Sigmoid colon (tissue), 6 donors: ENCODE measurements at regions not wholly inside any gene's neighbourhood (a gene's known extent, or its start where the extent isn't known, plus 50 kb on each side); places are given as distances from the start of the nearest gene placed in this dataset.

Source experiments
- DNase-seq: peaks from one replicate; pipeline ENCODE4 v3.0.0-alpha.2; 2019
- H3K27ac ChIP-seq, 4 donors: fragments of 200-600 bp; sonication (generic); one replicate each; pipeline ENCODE4 v1.5.1; 2016 to 2019; ENCODE audit warnings: mild to moderate bottlenecking in 1 of 4
- H3K27me3 ChIP-seq, 3 donors: fragments of 200-600 bp; sonication (generic); one replicate each; pipeline ENCODE4 v1.5.1; 2019; ENCODE audit warnings: mild to moderate bottlenecking in 1 of 3
- H3K36me3 ChIP-seq, 4 donors: fragments of 200-600 bp; sonication (generic); one replicate each; pipeline ENCODE4 v1.5.1; 2016 to 2019
- H3K4me1 ChIP-seq, 4 donors: fragments of 200-600 bp; sonication (generic); one replicate each; pipeline ENCODE4 v1.5.1; 2017 to 2019
- H3K4me3 ChIP-seq, 4 donors: fragments of 200-600 bp; sonication (generic); one replicate each; pipeline ENCODE4 v1.5.1; 2017 to 2019; ENCODE audit warnings: mild to moderate bottlenecking in 2 of 4, moderate library complexity in 1 of 4
- H3K9me3 ChIP-seq, 4 donors: fragments of 200-600 bp in 3 of 4; sonication (generic) in 3 of 4; one replicate each; pipeline versions ENCODE4 v1.5.1 to v1.6.1; 2013 to 2019
- EP300 ChIP-seq, 4 donors: sonication (generic); formaldehyde crosslinking; IDR thresholded peaks; one replicate each; pipeline ENCODE4 v1.6.1; 2017; ENCODE audit warnings: antibody characterized with exemption in 4 of 4
- POLR2A ChIP-seq, 2 donors: fragments of 450-650 bp; IDR thresholded peaks; one replicate each; pipeline ENCODE4 v1.6.1; 2016; ENCODE audit warnings: antibody characterized with exemption in 2 of 2, mild to moderate bottlenecking in 2 of 2, moderate library complexity in 2 of 2
- POLR2AphosphoS5 ChIP-seq, 4 donors: sonication (generic); formaldehyde crosslinking; IDR thresholded peaks; one replicate each; pipeline ENCODE4 v1.6.1; 2017; ENCODE audit warnings: antibody characterized with exemption in 4 of 4
- WGBS, 2 donors: extraction: QIAGEN DNeasy Blood & Tissue Kit; methylation state at CpG; one replicate each; pipeline ENCODE4 v1.1.7; 2013; 5-methylcytosine and 5-hydroxymethylcytosine counted together
- intact Hi-C: fragments of 100-400 bp; cut with DNase I; formaldehyde crosslinking; loops from one replicate; pipeline ENCODE4 v1.15.1; 2023
- TF ChIP-seq, protein P1 (sequence below), 4 experiments: fragments of 450-650 bp in 3 of 4; fragments of 200-600 bp in 1 of 4; IDR thresholded peaks; one replicate each; pipeline ENCODE4 v1.5.1; 2016 to 2019; ENCODE audit warnings: antibody characterized with exemption in 4 of 4, mild to moderate bottlenecking in 3 of 4, moderate library complexity in 2 of 4
- donor health status: healthy with polysubstance abuse.
- donor health status: healthy.

- no peaks in the 10 kb centered on the region for H3K9me3 ChIP-seq
- TF ChIP-seq EP300 (IDR thresholded peaks at IDR 0.05), result no peak
- TF ChIP-seq POLR2A (IDR thresholded peaks at IDR 0.05), result no peak
- TF ChIP-seq, protein P1, sequence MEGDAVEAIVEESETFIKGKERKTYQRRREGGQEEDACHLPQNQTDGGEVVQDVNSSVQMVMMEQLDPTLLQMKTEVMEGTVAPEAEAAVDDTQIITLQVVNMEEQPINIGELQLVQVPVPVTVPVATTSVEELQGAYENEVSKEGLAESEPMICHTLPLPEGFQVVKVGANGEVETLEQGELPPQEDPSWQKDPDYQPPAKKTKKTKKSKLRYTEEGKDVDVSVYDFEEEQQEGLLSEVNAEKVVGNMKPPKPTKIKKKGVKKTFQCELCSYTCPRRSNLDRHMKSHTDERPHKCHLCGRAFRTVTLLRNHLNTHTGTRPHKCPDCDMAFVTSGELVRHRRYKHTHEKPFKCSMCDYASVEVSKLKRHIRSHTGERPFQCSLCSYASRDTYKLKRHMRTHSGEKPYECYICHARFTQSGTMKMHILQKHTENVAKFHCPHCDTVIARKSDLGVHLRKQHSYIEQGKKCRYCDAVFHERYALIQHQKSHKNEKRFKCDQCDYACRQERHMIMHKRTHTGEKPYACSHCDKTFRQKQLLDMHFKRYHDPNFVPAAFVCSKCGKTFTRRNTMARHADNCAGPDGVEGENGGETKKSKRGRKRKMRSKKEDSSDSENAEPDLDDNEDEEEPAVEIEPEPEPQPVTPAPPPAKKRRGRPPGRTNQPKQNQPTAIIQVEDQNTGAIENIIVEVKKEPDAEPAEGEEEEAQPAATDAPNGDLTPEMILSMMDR (IDR thresholded peaks at IDR 0.05), result no peak
- no peak for TF ChIP-seq POLR2AphosphoS5 (IDR thresholded peaks at IDR 0.05)
- H3K27me3 ChIP-seq, result peaks cover 0 to 5% (median 0%) of the 10 kb centered on the region in 3 donors
- H3K36me3 ChIP-seq, result no peaks in the 10 kb centered on the region
- H3K4me3 ChIP-seq, result peak overlapping the region; percentile 28 to 49 (median 42)
- DNase-seq, result no peak
- intact Hi-C loops, result no loop called here
- WGBS, 2 donors, result 0 to 1% methylated on average over 28 of the region's 28 CpGs
- H3K27ac ChIP-seq, result no peak overlapping the region
- H3K4me1 ChIP-seq, result peaks cover 0 to 17% (median 15%) of the 10 kb centered on the region in 4 donors
These were observed 186.5 kb upstream of the FANCL start for GRCh38 chr2:58427572-58428095.

- no peaks in the 10 kb centered on the region for H3K36me3 ChIP-seq
- H3K27ac ChIP-seq, result no peak overlapping the region
- DNase-seq, result no peak
- intact Hi-C loops, result no loop called here
- no peak overlapping the region for H3K4me3 ChIP-seq
- TF ChIP-seq EP300 (IDR thresholded peaks at IDR 0.05), result no peak
- no peak for TF ChIP-seq POLR2AphosphoS5 (IDR thresholded peaks at IDR 0.05)
- no peak for TF ChIP-seq POLR2A (IDR thresholded peaks at IDR 0.05)
- TF ChIP-seq, protein P1 (IDR thresholded peaks at IDR 0.05), result no peak
- WGBS, 2 donors, result 92 to 96% methylated on average over 1 of the region's 1 CpG
- H3K4me1 ChIP-seq, result peaks cover 0 to 17% (median 15%) of the 10 kb centered on the region in 4 donors
- peaks cover 0 to 5% (median 0%) of the 10 kb centered on the region in 3 donors for H3K27me3 ChIP-seq
- H3K9me3 ChIP-seq, result no peaks in the 10 kb centered on the region
These were observed 184.2 kb upstream of the FANCL start for GRCh38 chr2:58425368-58425767.

DNA sequence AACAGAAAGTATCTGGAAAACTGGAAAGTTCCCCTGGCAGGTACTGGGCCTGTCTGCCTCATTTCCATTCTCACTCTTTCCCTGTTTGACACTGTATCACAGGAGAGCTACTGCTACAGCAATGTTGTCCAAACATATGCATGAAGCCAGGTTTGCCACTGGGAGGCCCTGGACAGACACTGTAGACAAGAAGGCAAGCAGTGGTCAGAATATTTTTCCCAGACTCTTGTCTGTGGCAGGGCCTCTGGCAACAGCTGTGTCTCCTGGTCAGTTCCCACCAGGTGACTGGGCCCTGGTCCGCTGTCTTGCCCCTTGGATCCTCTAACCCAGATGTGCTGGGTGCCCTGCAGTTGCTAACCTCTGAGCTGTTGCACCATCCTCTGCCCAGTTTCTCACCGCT, 178.9 kb upstream of the FANCL start:
- Histone ChIP-seq H3K36me3 (no peaks in the 10 kb centered on the region), H3K4me3 (no peak overlapping the region), H3K4me1 (no peaks in the 10 kb centered on the region), H3K27ac (no peak overlapping the region), H3K9me3 (no peaks in the 10 kb centered on the region), H3K27me3 (no peaks in the 10 kb centered on the region)
- intact Hi-C loops, result no loop called here
- WGBS, 2 donors, result 94 to 98% methylated on average over 2 of the region's 2 CpGs
- TF ChIP-seq, protein P1 (IDR thresholded peaks at IDR 0.05), result no peak
- TF ChIP-seq EP300 (IDR thresholded peaks at IDR 0.05) (no peak), POLR2AphosphoS5 (IDR thresholded peaks at IDR 0.05) (no peak), POLR2A (IDR thresholded peaks at IDR 0.05) (no peak)
- no peak for DNase-seq

DNA sequence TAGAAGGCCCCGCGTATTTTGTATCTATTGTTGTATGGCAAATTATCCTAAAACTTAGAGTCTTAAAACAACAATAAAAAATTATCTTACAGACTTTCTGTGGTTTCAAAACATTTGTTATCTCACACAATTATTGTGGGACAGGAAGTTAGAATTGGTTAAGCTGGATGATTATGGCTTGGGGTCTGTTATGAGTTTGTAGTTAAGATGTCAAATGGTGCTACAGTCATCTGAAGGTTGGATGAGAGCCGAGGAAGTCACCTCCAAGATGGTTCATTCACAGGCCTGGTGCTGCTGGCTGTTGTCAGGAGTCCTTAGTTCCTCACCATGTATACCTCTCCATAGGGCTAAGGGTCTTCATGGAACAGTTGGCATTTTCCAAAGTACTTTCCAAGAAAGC, 175.6 kb upstream of the FANCL start:
- H3K27me3 ChIP-seq, result no peaks in the 10 kb centered on the region
- H3K36me3 ChIP-seq, result no peaks in the 10 kb centered on the region
- DNase-seq, result no peak
- no peak for TF ChIP-seq POLR2A (IDR thresholded peaks at IDR 0.05)
- TF ChIP-seq, protein P1 (IDR thresholded peaks at IDR 0.05), result no peak
- TF ChIP-seq POLR2AphosphoS5 (IDR thresholded peaks at IDR 0.05), result no peak
- TF ChIP-seq EP300 (IDR thresholded peaks at IDR 0.05), result no peak
- no peaks in the 10 kb centered on the region for H3K4me1 ChIP-seq
- intact Hi-C loops, result no loop called here
- H3K4me3 ChIP-seq, result no peak overlapping the region
- H3K27ac ChIP-seq, result no peak overlapping the region
- WGBS, 2 donors, result 91 to 93% methylated on average over 3 of the region's 3 CpGs
- no peaks in the 10 kb centered on the region for H3K9me3 ChIP-seq

GRCh38 chr2:58414506-58414905, 173.4 kb upstream of the FANCL start:
- H3K9me3 ChIP-seq, result no peaks in the 10 kb centered on the region
- no peaks in the 10 kb centered on the region for H3K36me3 ChIP-seq
- DNase-seq, result no peak
- TF ChIP-seq, protein P1 (IDR thresholded peaks at IDR 0.05), result no peak
- TF ChIP-seq POLR2A (IDR thresholded peaks at IDR 0.05) (no peak), EP300 (IDR thresholded peaks at IDR 0.05) (no peak), POLR2AphosphoS5 (IDR thresholded peaks at IDR 0.05) (no peak)
- no peaks in the 10 kb centered on the region for H3K4me1 ChIP-seq
- intact Hi-C loops, result no loop called here
- no peak overlapping the region for H3K27ac ChIP-seq
- H3K27me3 ChIP-seq, result no peaks in the 10 kb centered on the region
- 76 to 85% methylated on average over 2 of the region's 2 CpGs for WGBS, 2 donors
- H3K4me3 ChIP-seq, result no peak overlapping the region
